Keratinocyte (primary cell): ENCODE measurements at regions not wholly inside any gene's neighbourhood (a gene's known extent, or its start where the extent isn't known, plus 50 kb on each side); places are given as distances from the start of the nearest gene placed in this dataset.

Experiments used
- DNase-seq: peaks from one replicate; pipeline ENCODE4 v3.0.0-alpha.2; 2011; ENCODE audit warnings: low read depth, missing footprints, low spot score
- FAIRE-seq: peaks from 2 replicates; lab custom pipeline; 2011; peaks lifted over from hg19 to GRCh38; lab: Jason Lieb, UNC
- H2AFZ ChIP-seq: 2 replicates; pipeline ENCODE4 v1.6.0; 2012; ENCODE audit warnings: low read length, control low read depth, inconsistent platforms; ENCODE audit not compliant: control insufficient read depth
- H3K27ac ChIP-seq: 2 replicates; pipeline ENCODE4 v1.5.1; 2011; ENCODE audit warnings: low read length; ENCODE audit not compliant: control insufficient read depth, insufficient read depth
- H3K27me3 ChIP-seq: 3 replicates; pipeline ENCODE4 v1.6.0; 2011; ENCODE audit warnings: low read length; ENCODE audit not compliant: control insufficient read depth, insufficient read depth; ENCODE audit errors: extremely low read depth
- H3K36me3 ChIP-seq, 2 experiments: 2 replicates in 1 of 2; 3 replicates in 1 of 2; pipeline ENCODE4 v1.5.1; 2011; ENCODE audit warnings: low read length in 2 of 2, mild to moderate bottlenecking in 1 of 2; ENCODE audit not compliant: control insufficient read depth in 2 of 2, insufficient read depth in 2 of 2; ENCODE audit errors: extremely low read depth in 1 of 2
- H3K4me1 ChIP-seq: 3 replicates; pipeline ENCODE4 v1.5.1; 2011; ENCODE audit warnings: low read length; ENCODE audit not compliant: control insufficient read depth, insufficient read depth; ENCODE audit errors: extremely low read depth
- H3K4me2 ChIP-seq: 3 replicates; pipeline ENCODE4 v1.6.0; 2011; ENCODE audit warnings: low read depth, low read length; ENCODE audit not compliant: control insufficient read depth, insufficient read depth; ENCODE audit errors: extremely low read depth
- H3K4me3 ChIP-seq, 3 experiments: fragments of 200-600 bp in 1 of 3; sonication (generic) in 1 of 3; 2 replicates in 2 of 3; 3 replicates in 1 of 3; pipeline ENCODE4 v1.5.1; 2011 to 2016; ENCODE audit warnings: low read length in 3 of 3, mild to moderate bottlenecking in 3 of 3, control low read depth in 2 of 3, inconsistent platforms in 1 of 3, low read depth in 1 of 3, mixed read lengths in 1 of 3, mixed run types in 1 of 3, moderate library complexity in 1 of 3; ENCODE audit not compliant: control insufficient read depth in 2 of 3, insufficient read depth in 2 of 3; ENCODE audit errors: extremely low read depth in 1 of 3
- H3K79me2 ChIP-seq: 2 replicates; pipeline ENCODE4 v1.6.0; 2012; ENCODE audit warnings: low read length; ENCODE audit not compliant: control insufficient read depth, insufficient read depth
- H3K9ac ChIP-seq: 3 replicates; pipeline ENCODE4 v1.6.0; 2011; ENCODE audit warnings: low read length; ENCODE audit not compliant: control insufficient read depth, insufficient read depth; ENCODE audit errors: extremely low read depth
- H3K9me1 ChIP-seq: 3 replicates; pipeline ENCODE4 v1.6.0; 2011; ENCODE audit warnings: low read length; ENCODE audit not compliant: control insufficient read depth, insufficient read depth; ENCODE audit errors: extremely low read depth
- H3K9me3 ChIP-seq: 2 replicates; pipeline ENCODE4 v1.5.1; 2012; ENCODE audit warnings: low read depth, low read length; ENCODE audit not compliant: control insufficient read depth
- H4K20me1 ChIP-seq: 3 replicates; pipeline ENCODE4 v1.6.0; 2011; ENCODE audit warnings: low read length; ENCODE audit not compliant: control insufficient read depth, insufficient read depth; ENCODE audit errors: extremely low read depth
- CTCF ChIP-seq, 3 experiments: IDR thresholded peaks in 1 of 3; conservative IDR thresholded peaks in 1 of 3; optimal IDR thresholded peaks in 1 of 3; 2 replicates in 2 of 3; 3 replicates in 1 of 3; pipeline versions ENCODE3 to v1.5.1; 2011; ENCODE audit warnings: low read length in 3 of 3, mild to moderate bottlenecking in 3 of 3, moderate library complexity in 2 of 3, control low read depth in 1 of 3, inconsistent platforms in 1 of 3; ENCODE audit not compliant: insufficient read depth in 2 of 3; ENCODE audit errors: extremely low read depth in 1 of 3
- EZH2 ChIP-seq: IDR thresholded peaks from one replicate; pipeline ENCODE4 v1.6.1; 2012; ENCODE audit warnings: inconsistent platforms, mild to moderate bottlenecking, low read length, moderate library complexity
- dilution Hi-C: fragments of 300-500 bp; cut with MboI; formaldehyde crosslinking; loops from one replicate; pipeline ENCODE4 v1.7.0; 2020; ENCODE audit warnings: low sequenced_read_pairs; ENCODE audit not compliant: extremely low pct_ligation_motif_present

GRCh38 chr15:38005953-38006808, 71.7 kb downstream of the TMCO5A start:
- TF ChIP-seq CTCF (optimal IDR thresholded peaks at IDR 0.05 in 1 of 3, IDR thresholded peaks at IDR 0.05 in 1 of 3, conservative IDR thresholded peaks at IDR 0.05 in 1 of 3; ENCODE audit: extremely low read depth in 1 of 3, insufficient read depth in 2 of 3, low read length in 3 of 3) (no peak), EZH2 (no peak)
- H3K9ac ChIP-seq = no peak overlapping the region
- no peaks in the 10 kb centered on the region for H3K9me1 ChIP-seq
- no peaks in the 10 kb centered on the region for H3K4me1 ChIP-seq
- dilution Hi-C loops = loop anchor here (25.0 kb wide), 1 partner anchor 356 kb away; no protein-coding TSS in a partner anchor
- no peak overlapping the region for H3K4me3 ChIP-seq
- H4K20me1 ChIP-seq = no peaks in the 10 kb centered on the region
- H3K79me2 ChIP-seq = no peaks in the 10 kb centered on the region
- no peaks in the 10 kb centered on the region for H3K36me3 ChIP-seq
- DNase-seq (no peak), FAIRE-seq (no peak)
- no peaks in the 10 kb centered on the region for H3K9me3 ChIP-seq
- H2AFZ ChIP-seq = no peak overlapping the region
- H3K27ac ChIP-seq = no peak overlapping the region
- no peak overlapping the region for H3K4me2 ChIP-seq
- H3K27me3 ChIP-seq = no peaks in the 10 kb centered on the region

- dilution Hi-C loops = loop anchor here (25.0 kb wide), 1 partner anchor 352 kb away; no protein-coding TSS in a partner anchor
- Histone ChIP-seq H3K36me3 (no peaks in the 10 kb centered on the region), H3K27me3 (no peaks in the 10 kb centered on the region), H3K9me1 (no peaks in the 10 kb centered on the region), H3K9me3 (no peaks in the 10 kb centered on the region), H3K27ac (no peak overlapping the region), H3K4me2 (no peak overlapping the region), H4K20me1 (no peaks in the 10 kb centered on the region), H3K9ac (no peak overlapping the region), H3K79me2 (no peaks in the 10 kb centered on the region), H3K4me3 (no peak overlapping the region), H3K4me1 (no peaks in the 10 kb centered on the region), H2AFZ (no peak overlapping the region)
- no peak for FAIRE-seq
- no peak for TF ChIP-seq CTCF (optimal IDR thresholded peaks at IDR 0.05 in 1 of 3, IDR thresholded peaks at IDR 0.05 in 1 of 3, conservative IDR thresholded peaks at IDR 0.05 in 1 of 3; ENCODE audit: extremely low read depth in 1 of 3, insufficient read depth in 2 of 3, low read length in 3 of 3)
- no peak for TF ChIP-seq EZH2
- no peak for DNase-seq
Measured at GRCh38 chr15:38010395-38010794, 76.0 kb downstream of the TMCO5A start.
